ENCODE measurements at regions not wholly inside any gene's neighbourhood (a gene's known extent, or its start where the extent isn't known, plus 50 kb on each side); places are given as distances from the start of the nearest gene placed in this dataset.

- intact Hi-C loops (cut with DNase I), result no loop called here
- Histone ChIP-seq H3K36me3 (no peaks in the 10 kb centered on the region), H3K4me1 (peaks cover 0 to 12% (median 6%) of the 10 kb centered on the region in 12 donors), H3K27me3 (no peaks in the 10 kb centered on the region), H3K4me3 (no peak overlapping the region), H3K9me3 (no peaks in the 10 kb centered on the region), H3K27ac (no peak overlapping the region)
- ATAC-seq (no peak), DNase-seq (no peak)
- WGBS, 4 donors, result 89 to 93% (median 91%) methylated on average over 12 of the region's 12 CpGs
- TF ChIP-seq CTCF (IDR thresholded peaks at IDR 0.05) (no peak), POLR2A (IDR thresholded peaks at IDR 0.05) (no peak)
Measured at GRCh38 chr16:85441890-85442670, 171.0 kb upstream of the GSE1 start.

- Histone ChIP-seq H3K36me3 (no peaks in the 10 kb centered on the region), H3K4me3 (no peak overlapping the region), H3K27ac (no peak overlapping the region), H3K4me1 (peaks cover 0 to 6% (median 0%) of the 10 kb centered on the region in 12 donors), H3K9me3 (no peaks in the 10 kb centered on the region), H3K27me3 (no peaks in the 10 kb centered on the region)
- TF ChIP-seq CTCF (IDR thresholded peaks at IDR 0.05) (no peak), POLR2A (IDR thresholded peaks at IDR 0.05) (no peak)
- DNase-seq (no peak), ATAC-seq (no peak)
- intact Hi-C loops (cut with DNase I), result no loop called here
- WGBS, 4 donors, result 89 to 93% (median 91%) methylated on average over 4 to 11 of the region's 11 CpGs
Measured at GRCh38 chr16:85443116-85443515, 170.0 kb upstream of the GSE1 start.

- H3K4me1 ChIP-seq, result peaks cover 0 to 6% (median 0%) of the 10 kb centered on the region in 12 donors
- no peaks in the 10 kb centered on the region for H3K9me3 ChIP-seq
- no peak overlapping the region for H3K4me3 ChIP-seq
- ATAC-seq (no peak), DNase-seq (no peak)
- no peaks in the 10 kb centered on the region for H3K36me3 ChIP-seq
- intact Hi-C loops (cut with DNase I), result no loop called here
- no peaks in the 10 kb centered on the region for H3K27me3 ChIP-seq
- TF ChIP-seq CTCF (IDR thresholded peaks at IDR 0.05) (no peak), POLR2A (IDR thresholded peaks at IDR 0.05) (no peak)
- H3K27ac ChIP-seq, result no peak overlapping the region
- WGBS, 4 donors, result 92 to 95% (median 93%) methylated on average over 14 to 15 of the region's 15 CpGs
Measured at GRCh38 chr16:85443531-85443930, 169.6 kb upstream of the GSE1 start.

GRCh38 chr16:85445064-85445778, 167.9 kb upstream of the GSE1 start:
- H3K4me1 ChIP-seq, result peaks cover 0 to 10% (median 1%) of the 10 kb centered on the region in 12 donors
- no peaks in the 10 kb centered on the region for H3K9me3 ChIP-seq
- peaks cover 0 to 8% (median 0%) of the 10 kb centered on the region in 9 donors for H3K27me3 ChIP-seq
- no peaks in the 10 kb centered on the region for H3K36me3 ChIP-seq
- WGBS, 4 donors, result 76 to 86% (median 85%) methylated on average over 22 to 27 of the region's 27 CpGs
- intact Hi-C loops (cut with DNase I), result no loop called here
- ATAC-seq (no peak), DNase-seq (no peak)
- no peak overlapping the region for H3K4me3 ChIP-seq
- peak overlapping the region in 1 of 12 donors; percentile 9 for H3K27ac ChIP-seq
- TF ChIP-seq POLR2A (IDR thresholded peaks at IDR 0.05) (no peak), CTCF (IDR thresholded peaks at IDR 0.05) (no peak)

All from heart left ventricle (tissue), 16 donors.